Keratinocyte (primary cell): ENCODE measurements at regions not wholly inside any gene's neighbourhood (a gene's known extent, or its start where the extent isn't known, plus 50 kb on each side); places are given as distances from the start of the nearest gene placed in this dataset.
"Not testable (repeated sequence)": the region's sequence is repeated elsewhere in the genome, so short reads cannot be mapped to it uniquely, and the experiment has no call there.

Source experiments
- DNase-seq: peaks from one replicate; pipeline ENCODE4 v3.0.0-alpha.2; 2011; ENCODE audit warnings: low read depth, missing footprints, low spot score
- FAIRE-seq: peaks from 2 replicates; lab custom pipeline; 2011; peaks lifted over from hg19 to GRCh38; lab: Jason Lieb, UNC
- H2AFZ ChIP-seq: 2 replicates; pipeline ENCODE4 v1.6.0; 2012; ENCODE audit warnings: low read length, control low read depth, inconsistent platforms; ENCODE audit not compliant: control insufficient read depth
- H3K27ac ChIP-seq: 2 replicates; pipeline ENCODE4 v1.5.1; 2011; ENCODE audit warnings: low read length; ENCODE audit not compliant: control insufficient read depth, insufficient read depth
- H3K27me3 ChIP-seq: 3 replicates; pipeline ENCODE4 v1.6.0; 2011; ENCODE audit warnings: low read length; ENCODE audit not compliant: control insufficient read depth, insufficient read depth; ENCODE audit errors: extremely low read depth
- H3K36me3 ChIP-seq, 2 experiments: 2 replicates in 1 of 2; 3 replicates in 1 of 2; pipeline ENCODE4 v1.5.1; 2011; ENCODE audit warnings: low read length in 2 of 2, mild to moderate bottlenecking in 1 of 2; ENCODE audit not compliant: control insufficient read depth in 2 of 2, insufficient read depth in 2 of 2; ENCODE audit errors: extremely low read depth in 1 of 2
- H3K4me1 ChIP-seq: 3 replicates; pipeline ENCODE4 v1.5.1; 2011; ENCODE audit warnings: low read length; ENCODE audit not compliant: control insufficient read depth, insufficient read depth; ENCODE audit errors: extremely low read depth
- H3K4me2 ChIP-seq: 3 replicates; pipeline ENCODE4 v1.6.0; 2011; ENCODE audit warnings: low read depth, low read length; ENCODE audit not compliant: control insufficient read depth, insufficient read depth; ENCODE audit errors: extremely low read depth
- H3K4me3 ChIP-seq, 3 experiments: fragments of 200-600 bp in 1 of 3; sonication (generic) in 1 of 3; 2 replicates in 2 of 3; 3 replicates in 1 of 3; pipeline ENCODE4 v1.5.1; 2011 to 2016; ENCODE audit warnings: low read length in 3 of 3, mild to moderate bottlenecking in 3 of 3, control low read depth in 2 of 3, inconsistent platforms in 1 of 3, low read depth in 1 of 3, mixed read lengths in 1 of 3, mixed run types in 1 of 3, moderate library complexity in 1 of 3; ENCODE audit not compliant: control insufficient read depth in 2 of 3, insufficient read depth in 2 of 3; ENCODE audit errors: extremely low read depth in 1 of 3
- H3K79me2 ChIP-seq: 2 replicates; pipeline ENCODE4 v1.6.0; 2012; ENCODE audit warnings: low read length; ENCODE audit not compliant: control insufficient read depth, insufficient read depth
- H3K9ac ChIP-seq: 3 replicates; pipeline ENCODE4 v1.6.0; 2011; ENCODE audit warnings: low read length; ENCODE audit not compliant: control insufficient read depth, insufficient read depth; ENCODE audit errors: extremely low read depth
- H3K9me1 ChIP-seq: 3 replicates; pipeline ENCODE4 v1.6.0; 2011; ENCODE audit warnings: low read length; ENCODE audit not compliant: control insufficient read depth, insufficient read depth; ENCODE audit errors: extremely low read depth
- H3K9me3 ChIP-seq: 2 replicates; pipeline ENCODE4 v1.5.1; 2012; ENCODE audit warnings: low read depth, low read length; ENCODE audit not compliant: control insufficient read depth
- H4K20me1 ChIP-seq: 3 replicates; pipeline ENCODE4 v1.6.0; 2011; ENCODE audit warnings: low read length; ENCODE audit not compliant: control insufficient read depth, insufficient read depth; ENCODE audit errors: extremely low read depth
- CTCF ChIP-seq, 3 experiments: IDR thresholded peaks in 1 of 3; conservative IDR thresholded peaks in 1 of 3; optimal IDR thresholded peaks in 1 of 3; 2 replicates in 2 of 3; 3 replicates in 1 of 3; pipeline versions ENCODE3 to v1.5.1; 2011; ENCODE audit warnings: low read length in 3 of 3, mild to moderate bottlenecking in 3 of 3, moderate library complexity in 2 of 3, control low read depth in 1 of 3, inconsistent platforms in 1 of 3; ENCODE audit not compliant: insufficient read depth in 2 of 3; ENCODE audit errors: extremely low read depth in 1 of 3
- EZH2 ChIP-seq: IDR thresholded peaks from one replicate; pipeline ENCODE4 v1.6.1; 2012; ENCODE audit warnings: inconsistent platforms, mild to moderate bottlenecking, low read length, moderate library complexity
- dilution Hi-C: fragments of 300-500 bp; cut with MboI; formaldehyde crosslinking; loops from one replicate; pipeline ENCODE4 v1.7.0; 2020; ENCODE audit warnings: low sequenced_read_pairs; ENCODE audit not compliant: extremely low pct_ligation_motif_present

GRCh38 chr5:52300703-52301372 is 486.9 kb upstream of the ITGA1 start:
- no peak overlapping the region for H3K4me2 ChIP-seq
- no peaks in the 10 kb centered on the region for H3K27me3 ChIP-seq
- no peaks in the 10 kb centered on the region for H3K9me1 ChIP-seq
- TF ChIP-seq EZH2 (no peak), CTCF (optimal IDR thresholded peaks at IDR 0.05 in 1 of 3, IDR thresholded peaks at IDR 0.05 in 1 of 3, conservative IDR thresholded peaks at IDR 0.05 in 1 of 3; ENCODE audit: extremely low read depth in 1 of 3, insufficient read depth in 2 of 3, low read length in 3 of 3) (no peak)
- no peaks in the 10 kb centered on the region for H3K36me3 ChIP-seq
- no peaks in the 10 kb centered on the region for H4K20me1 ChIP-seq
- H3K4me1 ChIP-seq, result no peaks in the 10 kb centered on the region
- H3K9me3 ChIP-seq, result no peaks in the 10 kb centered on the region
- no peaks in the 10 kb centered on the region for H3K79me2 ChIP-seq
- no peak overlapping the region for H3K9ac ChIP-seq
- dilution Hi-C loops, result no loop called here
- H3K27ac ChIP-seq, result no peak overlapping the region
- no peak overlapping the region for H2AFZ ChIP-seq
- DNase-seq, result no peak
- no peak for FAIRE-seq
- H3K4me3 ChIP-seq, result no peak overlapping the region

- H3K27me3 ChIP-seq, H3K9me1 ChIP-seq, H2AFZ ChIP-seq, H3K9ac ChIP-seq, H3K79me2 ChIP-seq, H4K20me1 ChIP-seq, FAIRE-seq, H3K4me2 ChIP-seq, dilution Hi-C loops, H3K4me1 ChIP-seq, H3K9me3 ChIP-seq, H3K36me3 ChIP-seq, H3K4me3 ChIP-seq, H3K27ac ChIP-seq, DNase-seq: not testable (repeated sequence)
Measured at GRCh38 chr5:52304816-52305215, 482.9 kb upstream of the ITGA1 start.
